PC-9 (cell line): ENCODE measurements at regions not wholly inside any gene's neighbourhood (a gene's known extent, or its start where the extent isn't known, plus 50 kb on each side); places are given as distances from the start of the nearest gene placed in this dataset.

Source experiments
- BruUV-seq: library from RNA; stranded (reverse); fragments of 400-500 nt; replicated peaks from 2 replicates; lab custom pipeline; 2021; lab: Mats Ljungman, UMichigan
- CTCF ChIA-PET: fragments of 300-600 bp; sonication (Branson Sonifier 250); formaldehyde crosslinking; loops from one replicate; lab custom pipeline; 2022; ENCODE audit warnings: antibody characterized with exemption; lab: Charles Lee
- POLR2A ChIA-PET: fragments of 300-600 bp; sonication (Branson Sonifier 250); formaldehyde crosslinking; loops from one replicate; lab custom pipeline; 2022; ENCODE audit warnings: antibody characterized with exemption; ENCODE audit not compliant: unreplicated experiment; lab: Charles Lee
- DNase-seq, 2 experiments: peaks; one replicate each; pipeline versions ENCODE4 v3.0.0 to v3.0.0-alpha.2; 2015 to 2022; ENCODE audit warnings: mixed read lengths in 1 of 2
- H2AFZ ChIP-seq: fragments of 200-600 bp; sonication (generic); 2 replicates; pipeline ENCODE4 v1.8.1; 2017; ENCODE audit warnings: antibody characterized with exemption
- H3F3A ChIP-seq: fragments of 200-600 bp; sonication (generic); 2 replicates; pipeline ENCODE4 v1.8.1; 2017; ENCODE audit warnings: antibody characterized with exemption, mild to moderate bottlenecking, low read depth; ENCODE audit not compliant: insufficient read depth
- H3K27ac ChIP-seq: fragments of 200-600 bp; sonication (generic); 2 replicates; pipeline ENCODE4 v1.6.1; 2016; ENCODE audit warnings: mixed run types
- H3K27me3 ChIP-seq: fragments of 200-600 bp; sonication (generic); 2 replicates; pipeline ENCODE4 v1.6.1; 2016; ENCODE audit warnings: low read depth, mixed run types; ENCODE audit not compliant: insufficient read depth
- H3K36me3 ChIP-seq: fragments of 200-600 bp; sonication (generic); 2 replicates; pipeline ENCODE4 v1.6.1; 2016; ENCODE audit warnings: low read depth, mixed run types
- H3K4me1 ChIP-seq: fragments of 200-600 bp; sonication (generic); replicated peaks from 2 replicates; pipeline ENCODE4 v1.6.1; 2016; ENCODE audit warnings: mixed run types; ENCODE audit not compliant: insufficient read depth
- H3K4me2 ChIP-seq: fragments of 200-600 bp; sonication (generic); 2 replicates; pipeline ENCODE4 v1.6.1; 2017; ENCODE audit warnings: mixed run types
- H3K4me3 ChIP-seq: fragments of 200-600 bp; sonication (generic); 2 replicates; pipeline ENCODE4 v1.6.1; 2016; ENCODE audit warnings: mixed run types
- H3K79me2 ChIP-seq: fragments of 200-600 bp; sonication (generic); 2 replicates; pipeline ENCODE4 v1.6.1; 2017; ENCODE audit warnings: low read depth, mixed run types
- H3K9me2 ChIP-seq: fragments of 200-600 bp; sonication (generic); 2 replicates; pipeline ENCODE4 v1.8.1; 2017; ENCODE audit warnings: mild to moderate bottlenecking; ENCODE audit not compliant: insufficient read depth
- H3K9me3 ChIP-seq: fragments of 200-600 bp; sonication (generic); 2 replicates; pipeline ENCODE4 v1.8.1; 2016; ENCODE audit warnings: low read depth; ENCODE audit not compliant: insufficient read depth
- H4K20me1 ChIP-seq: fragments of 200-600 bp; sonication (generic); 2 replicates; pipeline ENCODE4 v1.8.1; 2017; ENCODE audit not compliant: insufficient read depth
- EZH2 ChIP-seq: fragments of 200-600 bp; sonication (generic); IDR thresholded peaks from 2 replicates; pipeline ENCODE4 v1.8.0; 2017; ENCODE audit warnings: antibody characterized with exemption, low read depth
- intact Hi-C: fragments of 100-400 bp; cut with micrococcal nuclease; formaldehyde crosslinking; loops from one replicate; pipeline ENCODE4 v1.10.0; 2022; ENCODE audit not compliant: unreplicated experiment
- TF ChIP-seq, protein P1 (sequence below): fragments of 200-600 bp; sonication (generic); conservative IDR thresholded peaks from 2 replicates; pipeline ENCODE4 v1.6.1; 2017; ENCODE audit warnings: mixed run types, antibody characterized with exemption, mild to moderate bottlenecking, moderate library complexity

DNA sequence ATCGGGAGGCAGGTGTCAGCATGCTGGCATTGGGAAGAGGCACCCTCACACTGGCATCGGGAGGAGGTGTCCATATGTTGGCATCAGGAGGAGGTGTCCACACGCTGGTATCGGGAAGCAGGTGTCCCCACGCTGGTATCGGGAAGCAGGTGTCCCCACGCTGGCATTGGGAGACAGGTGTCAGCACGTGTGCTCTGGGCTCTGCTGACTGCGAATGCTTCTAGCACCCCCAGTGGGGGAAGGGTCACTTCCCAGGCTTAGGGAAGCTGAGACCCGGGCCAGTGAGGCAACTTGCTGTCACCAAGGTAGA lies 92.5 kb upstream of the IKZF1 start:
- ChIA-PET CTCF (interaction anchor here (0.5 kb wide), 1 partner anchor 1215 kb away, joined by 12 read pairs; no protein-coding TSS in a partner anchor), POLR2A (no interaction called here)
- H3F3A ChIP-seq, result no peaks in the 10 kb centered on the region
- no peak for DNase-seq
- H3K4me1 ChIP-seq, result no peaks in the 10 kb centered on the region
- no peak overlapping the region for H3K27ac ChIP-seq
- no peaks in the 10 kb centered on the region for H3K9me3 ChIP-seq
- H3K36me3 ChIP-seq, result no peaks in the 10 kb centered on the region
- H4K20me1 ChIP-seq, result no peaks in the 10 kb centered on the region
- intact Hi-C loops, result no loop called here
- H3K4me3 ChIP-seq, result no peak overlapping the region
- TF ChIP-seq, protein P1, sequence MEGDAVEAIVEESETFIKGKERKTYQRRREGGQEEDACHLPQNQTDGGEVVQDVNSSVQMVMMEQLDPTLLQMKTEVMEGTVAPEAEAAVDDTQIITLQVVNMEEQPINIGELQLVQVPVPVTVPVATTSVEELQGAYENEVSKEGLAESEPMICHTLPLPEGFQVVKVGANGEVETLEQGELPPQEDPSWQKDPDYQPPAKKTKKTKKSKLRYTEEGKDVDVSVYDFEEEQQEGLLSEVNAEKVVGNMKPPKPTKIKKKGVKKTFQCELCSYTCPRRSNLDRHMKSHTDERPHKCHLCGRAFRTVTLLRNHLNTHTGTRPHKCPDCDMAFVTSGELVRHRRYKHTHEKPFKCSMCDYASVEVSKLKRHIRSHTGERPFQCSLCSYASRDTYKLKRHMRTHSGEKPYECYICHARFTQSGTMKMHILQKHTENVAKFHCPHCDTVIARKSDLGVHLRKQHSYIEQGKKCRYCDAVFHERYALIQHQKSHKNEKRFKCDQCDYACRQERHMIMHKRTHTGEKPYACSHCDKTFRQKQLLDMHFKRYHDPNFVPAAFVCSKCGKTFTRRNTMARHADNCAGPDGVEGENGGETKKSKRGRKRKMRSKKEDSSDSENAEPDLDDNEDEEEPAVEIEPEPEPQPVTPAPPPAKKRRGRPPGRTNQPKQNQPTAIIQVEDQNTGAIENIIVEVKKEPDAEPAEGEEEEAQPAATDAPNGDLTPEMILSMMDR, result no peak
- TF ChIP-seq EZH2, result no peak
- H3K4me2 ChIP-seq, result no peak overlapping the region
- no peak overlapping the region for H2AFZ ChIP-seq
- no peaks in the 10 kb centered on the region for H3K79me2 ChIP-seq
- no peaks in the 10 kb centered on the region for H3K9me2 ChIP-seq
- peaks cover 95% of the 10 kb centered on the region for H3K27me3 ChIP-seq
- BruUV-seq, result no TSS peak

DNA sequence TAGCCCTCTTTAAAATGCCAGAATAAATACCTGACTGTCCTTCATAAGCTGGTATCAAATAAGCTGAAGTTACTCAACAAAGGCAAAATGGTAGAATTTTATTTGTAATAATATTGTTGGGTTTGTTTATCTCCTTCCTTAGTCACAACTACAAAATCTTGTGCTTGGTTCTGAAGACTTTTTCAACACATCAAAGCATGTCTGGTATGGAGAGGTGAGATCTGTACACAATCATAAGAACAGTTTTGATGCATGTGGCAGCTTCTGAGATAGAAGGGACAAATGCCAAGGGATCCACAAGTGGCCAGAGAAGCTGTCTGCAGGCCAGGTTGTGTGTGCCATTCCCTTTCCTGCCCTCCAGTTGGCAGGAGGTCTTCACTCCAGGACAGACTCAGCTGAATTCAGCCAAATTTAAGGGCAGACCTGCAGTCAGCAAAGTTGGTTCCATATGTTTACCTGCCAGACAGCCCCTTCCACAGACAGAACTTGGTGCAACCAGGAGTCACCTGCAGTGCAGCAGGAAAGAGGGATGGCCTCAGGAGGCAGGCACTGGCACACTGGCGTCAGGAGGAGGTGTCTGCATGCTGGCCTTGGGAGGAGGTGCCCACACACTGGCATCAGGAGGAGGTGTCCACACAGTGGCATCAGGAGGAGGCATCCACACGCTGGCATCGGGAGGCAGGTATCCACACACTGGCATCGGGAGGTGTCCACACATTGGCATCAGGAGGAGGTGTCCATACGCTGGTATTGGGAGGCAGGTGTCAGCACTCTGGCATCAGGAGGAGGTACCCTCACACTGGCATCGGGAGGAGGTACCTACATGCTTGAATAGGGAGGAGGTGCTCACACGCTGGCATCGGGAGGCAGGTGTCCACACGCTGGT lies 93.1 kb upstream of the IKZF1 start:
- H3K27ac ChIP-seq, result no peak overlapping the region
- CTCF ChIA-PET, result no interaction called here
- POLR2A ChIA-PET, result no interaction called here

DNA sequence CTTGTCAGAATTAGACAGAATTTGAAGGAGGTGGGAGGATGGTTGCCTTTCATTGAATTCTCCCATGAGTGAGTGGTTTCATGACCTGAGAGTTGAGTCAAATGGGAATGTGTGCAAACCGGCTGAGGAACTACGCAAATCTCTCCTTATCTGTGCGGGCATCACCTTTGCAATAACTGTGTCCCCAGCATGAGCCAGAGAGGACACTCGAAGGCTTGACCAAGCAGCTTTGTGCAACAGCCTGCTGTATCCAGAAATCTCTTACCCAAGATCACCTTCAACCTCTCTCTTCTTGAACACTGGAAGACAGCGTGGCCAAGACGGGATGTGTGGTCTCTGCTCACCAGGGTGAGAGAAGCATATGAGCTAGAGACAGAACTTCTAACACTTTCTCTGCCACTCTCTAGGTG lies 93.8 kb upstream of the IKZF1 start:
- CTCF ChIA-PET, result no interaction called here
- H3K27ac ChIP-seq, result no peak overlapping the region
- no peaks in the 10 kb centered on the region for H3K4me1 ChIP-seq
- TF ChIP-seq, protein P1, result no peak
- no peak for TF ChIP-seq EZH2
- peaks cover 92% of the 10 kb centered on the region for H3K27me3 ChIP-seq
- H4K20me1 ChIP-seq, result no peaks in the 10 kb centered on the region
- H3K36me3 ChIP-seq, result no peaks in the 10 kb centered on the region
- intact Hi-C loops, result no loop called here
- no peak overlapping the region for H3K4me2 ChIP-seq
- H3K79me2 ChIP-seq, result no peaks in the 10 kb centered on the region
- POLR2A ChIA-PET, result no interaction called here
- H3K4me3 ChIP-seq, result no peak overlapping the region
- H3F3A ChIP-seq, result no peaks in the 10 kb centered on the region
- no TSS peak for BruUV-seq
- no peaks in the 10 kb centered on the region for H3K9me3 ChIP-seq
- H3K9me2 ChIP-seq, result no peaks in the 10 kb centered on the region
- no peak for DNase-seq
- H2AFZ ChIP-seq, result no peak overlapping the region

More for the DNA sequence above, 93.1 kb upstream of the IKZF1 start:
- Histone ChIP-seq H3F3A (no peaks in the 10 kb centered on the region), H3K9me2 (no peaks in the 10 kb centered on the region), H3K36me3 (no peaks in the 10 kb centered on the region), H3K4me2 (no peak overlapping the region), H3K79me2 (no peaks in the 10 kb centered on the region), H3K4me1 (no peaks in the 10 kb centered on the region), H3K9me3 (no peaks in the 10 kb centered on the region), H3K27me3 (peaks cover 95% of the 10 kb centered on the region), H4K20me1 (no peaks in the 10 kb centered on the region), H3K4me3 (no peak overlapping the region), H2AFZ (no peak overlapping the region)
- BruUV-seq, result no TSS peak
- DNase-seq, result no peak
- intact Hi-C loops, result no loop called here
- TF ChIP-seq, protein P1, result no peak
- no peak for TF ChIP-seq EZH2
